HL-60 (cell line): ENCODE measurements at regions not wholly inside any gene's neighbourhood (a gene's known extent, or its start where the extent isn't known, plus 50 kb on each side); places are given as distances from the start of the nearest gene placed in this dataset.

Experiments
- CTCF ChIP-seq: IDR thresholded peaks from one replicate; pipeline ENCODE4 v1.5.1; 2011; ENCODE audit warnings: low read length, control low read depth, inconsistent platforms; ENCODE audit not compliant: insufficient read depth
- GABPA ChIP-seq: IDR thresholded peaks from 2 replicates; pipeline ENCODE4 v1.6.1; 2012; ENCODE audit warnings: low read depth
- POLR2AphosphoS5 ChIP-seq: IDR thresholded peaks from 2 replicates; pipeline ENCODE4 v1.6.1; 2012; ENCODE audit warnings: low read depth
- REST ChIP-seq: IDR thresholded peaks from 2 replicates; pipeline ENCODE4 v1.6.1; 2012; ENCODE audit warnings: low read depth; ENCODE audit not compliant: insufficient replicate concordance
- SPI1 ChIP-seq: IDR thresholded peaks from 2 replicates; pipeline ENCODE4 v1.6.1; 2012; ENCODE audit warnings: low read depth, mild to moderate bottlenecking, borderline replicate concordance

DNA sequence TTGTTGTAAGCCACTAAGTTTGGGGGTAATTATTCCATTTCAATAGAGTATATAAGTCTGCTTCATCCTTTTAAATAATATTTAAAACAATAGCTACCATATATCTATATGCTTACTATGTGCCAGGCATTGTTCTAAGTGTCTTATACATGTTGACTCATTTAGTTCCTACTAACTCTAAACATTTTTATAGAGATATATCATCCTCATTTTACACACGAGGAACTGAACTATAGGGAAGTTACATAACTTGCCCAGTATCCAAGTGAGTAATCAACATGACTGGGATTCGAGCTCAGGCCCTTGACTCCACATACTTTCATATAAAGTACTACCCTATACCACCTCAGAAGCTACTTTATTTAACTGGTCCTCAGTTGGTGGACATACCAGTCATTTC, 175.3 kb upstream of the RAI2 start:
- TF ChIP-seq CTCF (no peak), GABPA (no peak), REST (no peak), POLR2AphosphoS5 (no peak), SPI1 (no peak)
